ENCODE measurements at regions not wholly inside any gene's neighbourhood (a gene's known extent, or its start where the extent isn't known, plus 50 kb on each side); places are given as distances from the start of the nearest gene placed in this dataset.

- DNase-seq, result no peak
These were observed 95.9 kb upstream of the KLHL25 start for GRCh38 chr15:85890620-85890980.

DNA sequence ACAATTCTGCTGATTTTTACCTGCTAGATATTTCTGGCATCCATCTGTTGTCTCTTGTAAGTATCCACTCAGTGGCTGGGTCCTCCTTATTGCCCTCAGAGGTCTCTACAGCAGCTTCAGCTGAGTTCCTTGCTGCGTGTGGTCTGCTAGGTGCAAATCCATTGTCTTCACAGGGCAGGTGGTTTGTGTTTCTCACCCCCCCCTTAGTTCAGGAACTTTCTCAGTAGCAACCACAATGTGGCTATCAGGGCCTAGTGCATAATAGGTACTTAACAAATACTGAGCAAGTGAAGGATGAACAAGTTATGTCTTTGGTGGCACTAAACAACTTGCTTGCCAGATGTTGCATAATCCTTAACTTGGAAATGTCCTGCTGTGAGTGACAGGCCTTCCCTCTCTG is 96.7 kb upstream of the KLHL25 start:
- no peak for DNase-seq

GRCh38 chr15:85892232-85892631 is 97.5 kb upstream of the KLHL25 start:
- DNase-seq, result no peak

- DNase-seq, result no peak
These were observed 102.6 kb upstream of the KLHL25 start for GRCh38 chr15:85897207-85897894.

- no peak for DNase-seq
These were observed 103.4 kb upstream of the KLHL25 start for GRCh38 chr15:85897895-85898717.

DNA sequence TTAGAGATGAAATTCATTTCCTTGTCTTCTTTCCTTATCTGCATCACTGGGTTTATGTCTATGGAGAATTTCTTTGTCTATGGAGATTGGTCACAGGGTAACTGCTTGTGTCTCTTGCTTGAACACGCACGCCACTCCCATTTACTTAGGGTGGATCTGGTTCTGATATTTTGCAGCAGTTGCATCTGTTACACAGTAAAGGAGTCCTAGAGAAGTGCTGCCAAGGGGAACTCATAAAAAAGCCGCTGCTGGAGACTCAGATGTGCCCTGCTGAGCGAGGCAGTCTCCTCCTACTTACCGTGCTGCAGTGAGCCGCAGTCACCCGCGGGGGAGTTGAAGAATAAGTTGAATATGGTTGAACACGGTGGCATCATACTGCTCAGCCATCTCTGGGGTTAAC is 105.2 kb upstream of the KLHL25 start:
- no peak for DNase-seq

DNA sequence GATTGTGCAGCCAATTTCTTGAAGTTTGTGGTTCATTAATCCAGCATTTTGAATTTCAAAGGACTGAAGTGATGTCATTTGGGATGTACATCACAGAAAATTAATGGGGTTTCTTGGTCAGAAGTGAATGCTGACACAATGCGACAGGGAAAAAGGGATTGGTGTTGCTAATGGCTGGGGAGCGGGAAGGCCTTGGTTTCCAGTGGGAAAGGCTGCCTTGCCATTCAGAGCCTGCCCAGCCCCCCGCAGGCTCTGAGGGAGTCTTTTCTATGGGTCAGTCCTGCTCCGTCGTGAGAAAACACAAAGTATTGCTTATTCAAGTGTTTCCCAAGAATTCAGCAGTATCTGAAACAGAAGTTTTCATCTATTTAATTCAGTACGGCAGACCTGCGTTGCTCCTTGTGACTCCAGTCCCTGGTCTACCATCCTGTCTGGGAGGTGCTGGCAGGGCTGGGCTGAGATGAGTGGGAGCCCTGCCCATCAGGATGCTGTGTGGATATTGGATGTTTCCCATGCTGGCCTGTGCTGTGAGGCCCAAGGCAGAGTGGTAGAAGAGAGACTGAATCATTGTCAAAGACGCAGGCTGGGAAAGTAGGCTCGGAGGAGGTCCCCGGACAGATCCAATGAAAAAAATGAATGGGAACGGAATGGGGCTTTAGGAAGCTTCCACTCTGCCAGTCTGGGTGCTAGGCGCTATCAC is 111.2 kb upstream of the KLHL25 start:
- no peak for DNase-seq

DNA sequence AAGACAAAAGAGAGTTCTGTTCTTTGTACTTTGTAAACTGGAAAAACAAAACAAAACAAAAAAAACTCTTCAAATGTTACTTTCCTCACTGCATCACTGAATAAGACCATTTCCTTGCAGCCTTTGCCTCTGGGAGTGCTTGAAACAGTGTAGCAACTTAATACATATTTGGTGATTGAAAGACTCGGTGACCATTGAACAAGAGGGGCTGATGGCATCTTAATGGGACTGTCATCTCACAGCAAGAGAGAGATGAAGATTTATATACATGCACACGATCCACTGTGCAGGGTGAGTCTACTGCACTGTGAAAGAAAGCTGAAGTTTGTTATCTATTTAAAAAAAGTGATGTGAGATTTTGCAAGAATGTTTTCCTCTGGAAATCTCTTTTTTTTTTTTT is 111.9 kb upstream of the KLHL25 start:
- DNase-seq, result no peak

DNA sequence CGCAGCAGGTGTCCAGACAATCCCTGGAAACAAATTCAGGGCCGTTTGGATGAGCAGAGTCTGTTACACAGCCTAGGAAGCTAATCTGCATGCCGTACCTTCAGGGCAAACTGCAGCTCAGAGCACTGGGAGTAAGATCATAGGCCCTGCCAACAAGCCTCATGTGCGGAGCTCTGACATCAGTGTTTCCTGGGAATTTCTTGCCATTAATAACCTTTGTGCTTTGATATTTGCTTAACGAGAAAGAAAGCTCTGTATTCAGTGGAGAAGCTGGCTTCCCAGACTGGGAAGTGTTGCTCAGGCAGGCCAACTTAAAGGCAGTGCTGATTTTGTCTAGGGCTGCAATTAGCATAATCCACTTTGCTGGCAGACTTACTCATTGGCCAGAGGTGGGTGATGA is 116.1 kb upstream of the KLHL25 start:
- DNase-seq, result no peak

DNA sequence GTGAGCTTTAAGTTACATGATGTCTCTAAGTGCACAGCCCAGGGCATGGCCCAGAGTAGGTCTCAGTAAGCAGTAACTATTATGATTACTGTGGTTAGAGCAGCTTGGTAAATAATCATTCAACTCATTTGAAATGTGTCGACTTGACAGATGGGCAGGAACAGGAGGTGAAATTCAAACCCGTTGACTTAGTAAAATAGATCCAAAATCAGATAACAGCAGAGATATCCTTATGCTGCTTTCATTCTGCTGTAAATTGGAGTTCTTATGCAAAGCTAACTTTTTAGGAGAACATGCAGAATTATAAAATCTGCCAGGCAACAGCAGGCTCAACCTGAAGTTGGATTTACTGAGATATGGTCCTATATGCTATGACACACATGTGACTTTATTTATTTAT is 118.7 kb upstream of the KLHL25 start:
- no peak for DNase-seq

DNA sequence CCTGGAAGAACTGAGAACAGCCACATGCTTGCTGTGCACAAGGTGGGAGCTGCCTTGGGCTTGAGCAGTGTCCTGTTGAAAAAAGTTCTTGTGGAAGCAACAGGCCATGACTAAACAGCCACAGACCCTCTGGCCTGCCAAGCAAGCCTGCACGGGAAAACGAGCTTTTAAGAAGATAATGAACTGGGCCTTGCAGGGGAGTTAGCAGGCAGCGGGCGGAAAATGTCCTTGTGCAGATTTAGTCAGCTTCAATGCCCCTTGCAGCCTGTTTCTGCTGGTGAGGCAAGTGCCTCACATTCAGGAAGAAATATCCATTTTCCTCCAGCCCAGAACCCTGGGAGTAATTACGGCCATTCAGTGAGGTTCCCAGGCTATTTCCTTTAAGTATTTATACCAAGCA is 126.2 kb upstream of the KLHL25 start:
- no peak for DNase-seq

DNA sequence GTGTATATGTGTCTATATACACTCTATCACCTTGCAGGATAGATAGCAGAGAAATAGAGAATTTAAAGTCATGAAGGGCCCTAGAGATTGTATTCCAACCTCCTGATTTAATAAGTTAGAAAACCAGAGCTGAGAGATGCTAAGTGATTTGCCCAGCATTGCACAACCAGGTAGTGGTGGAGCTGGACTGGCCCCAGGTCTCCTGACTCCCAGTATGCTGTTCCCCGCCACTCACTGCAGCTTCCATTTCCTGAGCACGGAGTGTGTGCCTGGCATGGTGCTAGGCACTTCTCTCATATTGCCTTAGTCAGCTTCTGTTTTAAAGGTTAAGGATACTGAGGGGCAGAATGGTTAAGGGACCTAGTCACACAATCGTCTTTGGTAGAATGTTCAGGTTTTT is 129.4 kb upstream of the KLHL25 start:
- no peak for DNase-seq

DNA sequence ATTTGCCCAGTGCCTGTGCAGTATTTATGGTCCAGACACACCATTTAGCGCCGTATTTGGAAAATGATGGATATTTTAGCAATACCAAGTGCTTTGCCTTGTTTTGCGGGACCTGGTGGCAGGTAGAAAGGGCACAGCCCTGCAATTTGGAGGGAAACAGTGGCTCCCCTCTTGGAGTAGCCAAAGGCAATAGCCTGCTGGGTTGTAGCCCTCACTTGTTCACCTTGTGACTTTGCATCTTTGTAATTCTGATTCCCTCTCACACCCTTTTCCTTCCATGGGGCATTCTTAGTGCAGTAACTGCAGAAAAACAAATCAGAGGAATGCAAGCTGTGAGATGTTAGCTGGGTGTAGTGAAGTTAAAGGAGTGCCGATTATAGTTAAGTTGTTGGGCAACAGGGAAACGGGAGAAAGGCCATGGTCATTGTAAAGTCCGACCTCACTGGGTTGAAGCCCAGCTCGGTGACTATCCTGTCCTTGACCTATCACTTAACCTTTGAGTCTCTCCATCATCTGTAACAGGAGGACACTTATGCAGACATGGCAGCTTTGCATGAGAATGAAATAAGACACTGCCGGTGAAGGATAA is 131.0 kb upstream of the KLHL25 start:
- no peak for DNase-seq

DNA sequence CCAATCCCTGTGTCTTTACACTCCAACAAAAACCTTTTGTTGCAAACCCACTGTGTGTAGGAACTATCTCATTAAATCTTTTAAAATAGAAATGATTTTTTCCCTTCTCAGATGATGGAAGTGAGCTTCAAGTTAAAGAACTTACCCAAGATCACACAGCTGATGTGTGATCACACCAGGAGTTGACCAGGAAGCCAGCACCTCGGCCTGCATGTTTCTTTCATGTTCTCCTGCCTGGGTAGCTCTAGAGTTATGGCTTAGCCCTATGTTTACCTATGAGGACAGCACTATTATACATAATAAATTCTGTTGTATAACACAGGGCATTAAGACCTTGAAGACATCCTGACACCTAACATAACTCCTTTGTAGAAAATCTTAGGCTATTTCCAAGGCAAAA is 132.1 kb upstream of the KLHL25 start:
- no peak for DNase-seq

DNA sequence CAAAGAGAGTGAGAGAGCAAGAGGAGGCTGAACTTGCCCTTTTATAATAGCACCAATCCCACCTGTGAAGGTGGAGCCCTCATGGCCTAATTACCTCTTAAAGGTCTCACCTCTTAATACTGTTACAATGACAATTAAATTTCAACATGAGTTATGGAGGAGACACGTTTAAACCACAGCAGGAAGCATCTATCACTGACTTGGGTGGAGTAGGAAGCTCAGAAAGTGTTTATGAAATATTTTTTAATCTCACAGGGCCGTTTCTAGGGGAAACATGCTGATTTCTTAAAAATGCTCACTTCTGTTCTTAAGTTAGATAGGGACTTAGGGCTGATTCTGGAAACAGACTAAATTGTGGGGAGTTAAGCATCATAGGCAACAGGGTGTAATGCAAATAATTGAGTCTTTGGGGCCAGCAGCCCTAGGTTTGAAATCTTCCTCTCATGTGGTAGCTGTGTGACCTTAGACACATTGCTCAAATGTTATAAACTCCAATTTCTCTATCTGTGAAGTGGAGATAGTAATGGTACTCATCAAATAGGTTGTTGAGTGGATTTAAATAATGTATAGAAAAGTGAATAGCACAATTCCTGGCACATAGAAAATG is 133.3 kb upstream of the KLHL25 start:
- DNase-seq, result no peak

DNA sequence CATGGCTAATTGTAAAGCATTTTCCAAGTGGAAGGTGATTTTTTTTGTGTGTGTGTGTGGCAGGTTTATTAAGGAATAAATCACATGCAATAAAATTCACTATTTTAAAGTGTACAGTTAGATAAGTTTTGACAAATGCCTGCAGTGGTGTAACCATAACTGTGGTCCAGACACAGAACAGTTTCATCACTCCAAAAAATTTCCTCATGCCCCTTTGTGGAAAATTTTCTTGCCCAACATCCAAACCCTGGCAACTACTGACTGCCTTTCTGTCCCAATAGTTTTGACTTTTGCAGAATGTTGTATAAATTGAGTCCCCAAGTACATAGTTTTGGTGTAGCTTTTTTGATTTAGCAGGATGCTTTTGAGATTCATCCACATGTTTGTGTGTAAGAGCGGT is 135.1 kb upstream of the KLHL25 start:
- DNase-seq, result no peak

- no peak for DNase-seq
These were observed 137.7 kb upstream of the KLHL25 start for GRCh38 chr15:85932391-85932790.

- DNase-seq, result no peak
These were observed 140.0 kb upstream of the KLHL25 start for GRCh38 chr15:85934691-85935090.

- no peak for DNase-seq
These were observed 140.5 kb upstream of the KLHL25 start for GRCh38 chr15:85935182-85935581.

- no peak for DNase-seq
These were observed 142.0 kb upstream of the AGBL1 start for GRCh38 chr15:85937661-85938060.

DNA sequence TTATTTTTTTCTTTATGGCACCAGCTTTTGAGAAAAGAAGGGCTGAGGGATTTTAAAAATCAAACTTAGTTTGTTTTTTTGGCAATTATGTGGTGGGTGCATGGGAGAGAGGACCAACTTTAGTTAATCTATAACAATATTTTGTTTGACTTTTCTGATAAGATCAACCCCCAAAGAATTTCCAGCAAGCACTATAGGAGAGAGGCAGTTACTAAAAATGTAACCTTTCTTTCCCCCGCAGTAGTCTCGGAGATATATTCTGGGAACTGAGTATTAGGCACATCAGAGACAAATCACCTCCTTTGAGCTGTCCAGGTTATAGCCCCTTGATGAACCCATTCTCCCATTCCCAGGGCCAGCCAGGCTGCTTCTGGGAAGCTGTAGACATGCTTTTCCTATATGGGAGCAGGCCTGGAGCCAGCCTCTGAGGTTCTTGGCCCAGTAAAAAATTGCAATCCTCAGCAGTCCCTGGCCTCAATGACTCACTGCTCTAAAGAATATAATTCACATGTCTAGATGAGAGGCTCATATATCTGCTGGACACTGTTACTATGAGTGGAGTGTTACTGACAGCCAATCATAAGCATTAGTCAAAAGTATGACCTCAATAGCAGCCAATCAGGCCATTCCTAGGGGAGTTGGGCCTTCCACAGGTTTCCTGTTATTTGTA is 138.3 kb upstream of the AGBL1 start:
- DNase-seq, result no peak

DNA sequence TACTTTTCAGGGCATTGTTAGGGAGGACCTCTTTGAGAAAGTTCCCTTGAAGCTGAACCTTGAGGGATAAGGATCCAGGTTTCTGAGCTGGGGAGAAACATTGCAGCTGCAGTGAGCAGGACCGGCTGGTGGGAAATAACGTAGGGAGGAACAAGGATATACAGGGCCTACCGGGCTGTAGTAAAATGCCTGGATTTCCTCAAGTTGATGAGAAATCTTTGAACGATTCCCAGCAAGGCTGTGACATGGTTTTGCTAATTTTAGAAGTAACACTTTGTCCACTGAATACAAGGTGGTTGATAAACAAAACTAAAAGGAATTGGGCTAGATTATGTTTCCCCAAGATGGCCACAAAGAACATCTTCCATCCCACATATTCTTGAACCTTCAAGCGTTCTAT is 137.0 kb upstream of the AGBL1 start:
- DNase-seq, result no peak

DNA sequence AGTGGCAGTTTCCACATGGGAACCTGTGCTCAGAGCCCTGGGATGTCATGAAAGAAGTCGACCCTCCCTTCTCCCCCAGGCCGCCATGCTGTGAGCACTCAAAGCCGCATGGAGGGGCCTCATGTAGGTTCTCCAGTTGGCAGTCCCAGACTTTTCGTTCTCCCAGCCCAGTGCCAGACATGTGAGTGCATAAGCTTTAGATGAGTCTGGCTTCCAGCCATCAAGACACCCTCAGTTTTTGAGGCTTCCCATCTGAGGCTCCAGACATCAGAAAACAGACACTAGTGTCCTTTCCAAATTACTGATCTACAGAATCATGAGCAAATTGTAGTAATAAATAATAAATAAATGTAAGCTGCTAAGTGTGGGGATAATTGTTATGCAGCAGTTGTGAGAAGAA is 136.5 kb upstream of the AGBL1 start:
- DNase-seq, result no peak
